ENCODE measurements at regions not wholly inside any gene's neighbourhood (a gene's known extent, or its start where the extent isn't known, plus 50 kb on each side); places are given as distances from the start of the nearest gene placed in this dataset.
"Not testable (repeated sequence)": the region's sequence is repeated elsewhere in the genome, so short reads cannot be mapped to it uniquely, and the experiment has no call there.

DNA sequence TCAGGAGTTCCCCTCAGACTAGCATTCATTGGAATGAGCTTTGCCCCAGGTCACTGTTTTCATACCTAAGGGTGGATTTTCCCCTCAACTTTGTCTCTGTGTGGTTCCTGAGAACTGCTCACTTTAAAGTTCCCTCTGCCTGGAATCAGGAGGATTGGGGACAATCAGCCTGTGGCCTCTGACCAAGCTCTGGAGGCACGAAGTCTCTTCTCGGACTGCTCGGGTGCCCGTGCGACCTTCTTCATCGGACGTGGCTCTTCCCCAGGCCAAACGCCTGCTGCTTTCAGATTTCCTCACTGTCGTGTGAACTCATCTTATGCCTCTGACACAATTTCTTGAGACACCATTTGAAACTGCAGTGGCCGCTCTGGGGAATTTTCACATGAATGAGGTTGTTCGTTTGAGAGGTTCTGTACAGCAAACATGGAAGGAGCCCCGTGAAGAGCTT lies 153.7 kb upstream of the PZP start:
- peaks cover 7% of the 10 kb centered on the region for H3K4me1 ChIP-seq (ENCODE audit: insufficient read depth, low read length, poor library complexity, severe bottlenecking)
- H3K27me3 ChIP-seq (ENCODE audit: insufficient read depth, low read length, poor library complexity, severe bottlenecking) = no peaks in the 10 kb centered on the region
- no peaks in the 10 kb centered on the region for H4K20me1 ChIP-seq (ENCODE audit: insufficient read depth, low read length, poor library complexity, severe bottlenecking)
- H3K4me3 ChIP-seq (ENCODE audit: low read length, poor library complexity, severe bottlenecking) = no peak overlapping the region
- no peaks in the 10 kb centered on the region for H3F3A ChIP-seq (ENCODE audit: low read depth)
- no peaks in the 10 kb centered on the region for H3K9me3 ChIP-seq (ENCODE audit: insufficient read depth, low read depth, low read length)
- H3K36me3 ChIP-seq (ENCODE audit: insufficient read depth, low read length) = no peaks in the 10 kb centered on the region
- no peak overlapping the region for H2AFZ ChIP-seq (ENCODE audit: low read length)
- no peak overlapping the region for H3K9ac ChIP-seq (ENCODE audit: low read depth, low read length, poor library complexity, severe bottlenecking)
- no peaks in the 10 kb centered on the region for H3K79me2 ChIP-seq (ENCODE audit: insufficient read depth, low read length)
- no peak overlapping the region for H3K4me2 ChIP-seq (ENCODE audit: low read depth, low read length, poor library complexity, severe bottlenecking)
- no peaks in the 10 kb centered on the region for H3K9me2 ChIP-seq (replicated peaks; ENCODE audit: low read depth, low read length)
- TF ChIP-seq, protein P1, sequence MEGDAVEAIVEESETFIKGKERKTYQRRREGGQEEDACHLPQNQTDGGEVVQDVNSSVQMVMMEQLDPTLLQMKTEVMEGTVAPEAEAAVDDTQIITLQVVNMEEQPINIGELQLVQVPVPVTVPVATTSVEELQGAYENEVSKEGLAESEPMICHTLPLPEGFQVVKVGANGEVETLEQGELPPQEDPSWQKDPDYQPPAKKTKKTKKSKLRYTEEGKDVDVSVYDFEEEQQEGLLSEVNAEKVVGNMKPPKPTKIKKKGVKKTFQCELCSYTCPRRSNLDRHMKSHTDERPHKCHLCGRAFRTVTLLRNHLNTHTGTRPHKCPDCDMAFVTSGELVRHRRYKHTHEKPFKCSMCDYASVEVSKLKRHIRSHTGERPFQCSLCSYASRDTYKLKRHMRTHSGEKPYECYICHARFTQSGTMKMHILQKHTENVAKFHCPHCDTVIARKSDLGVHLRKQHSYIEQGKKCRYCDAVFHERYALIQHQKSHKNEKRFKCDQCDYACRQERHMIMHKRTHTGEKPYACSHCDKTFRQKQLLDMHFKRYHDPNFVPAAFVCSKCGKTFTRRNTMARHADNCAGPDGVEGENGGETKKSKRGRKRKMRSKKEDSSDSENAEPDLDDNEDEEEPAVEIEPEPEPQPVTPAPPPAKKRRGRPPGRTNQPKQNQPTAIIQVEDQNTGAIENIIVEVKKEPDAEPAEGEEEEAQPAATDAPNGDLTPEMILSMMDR (conservative IDR thresholded peaks at IDR 0.05; ENCODE audit: low read length) = no peak
- TF ChIP-seq EZH2phosphoT487 (IDR thresholded peaks at IDR 0.05; ENCODE audit: borderline replicate concordance) = no peak

DNA sequence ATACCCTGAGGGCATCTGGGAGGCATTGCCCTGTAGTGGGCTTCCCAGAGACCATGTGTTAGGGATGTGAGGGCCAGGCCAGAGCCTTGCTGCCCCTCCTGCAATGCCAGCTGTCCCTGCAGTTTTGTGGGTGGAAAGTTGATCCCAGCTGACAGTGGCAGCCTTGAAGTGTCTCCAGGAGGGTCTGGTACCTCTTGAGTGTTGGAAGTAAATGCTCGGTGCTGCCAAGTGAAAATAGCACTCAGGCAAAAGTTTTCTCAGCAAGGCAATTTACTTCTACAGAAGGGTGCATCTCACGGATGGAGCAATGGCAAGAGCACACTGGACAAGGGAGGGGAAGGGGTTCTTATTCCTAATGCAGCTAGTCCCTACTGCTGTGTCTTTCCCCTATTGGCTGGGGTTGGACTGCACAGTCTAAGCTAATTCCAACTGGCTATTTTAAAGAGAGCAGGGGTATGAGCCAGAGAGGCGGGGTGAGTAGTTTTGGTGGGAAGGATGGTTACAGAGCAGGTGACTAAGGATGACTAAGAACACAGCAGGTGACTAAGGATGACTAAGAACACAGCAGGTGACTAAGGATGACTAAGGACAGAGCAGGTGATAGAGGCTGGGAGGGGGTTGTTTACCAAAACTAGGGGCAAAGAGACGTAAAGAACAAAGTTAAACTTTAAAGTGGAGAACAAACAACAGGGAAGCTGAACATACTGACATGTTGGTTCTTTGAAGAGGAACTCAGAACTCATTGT lies 146.0 kb upstream of the PZP start:
- H4K20me1 ChIP-seq (ENCODE audit: insufficient read depth, low read length, poor library complexity, severe bottlenecking); H2AFZ ChIP-seq (ENCODE audit: low read length); H3K36me3 ChIP-seq (ENCODE audit: insufficient read depth, low read length); H3K4me2 ChIP-seq (ENCODE audit: low read depth, low read length, poor library complexity, severe bottlenecking); H3K79me2 ChIP-seq (ENCODE audit: insufficient read depth, low read length); H3K27me3 ChIP-seq (ENCODE audit: insufficient read depth, low read length, poor library complexity, severe bottlenecking); H3K9me2 ChIP-seq (replicated peaks; ENCODE audit: low read depth, low read length); H3K9ac ChIP-seq (ENCODE audit: low read depth, low read length, poor library complexity, severe bottlenecking); H3F3A ChIP-seq (ENCODE audit: low read depth); H3K4me3 ChIP-seq (ENCODE audit: low read length, poor library complexity, severe bottlenecking): not testable (repeated sequence)
- Histone ChIP-seq H3K9me3 (ENCODE audit: insufficient read depth, low read depth, low read length) (peaks cover 22% of the 10 kb centered on the region; the same call in 1 of the 2 replicates), H3K4me1 (ENCODE audit: insufficient read depth, low read length, poor library complexity, severe bottlenecking) (peaks cover 26% of the 10 kb centered on the region)

DNA sequence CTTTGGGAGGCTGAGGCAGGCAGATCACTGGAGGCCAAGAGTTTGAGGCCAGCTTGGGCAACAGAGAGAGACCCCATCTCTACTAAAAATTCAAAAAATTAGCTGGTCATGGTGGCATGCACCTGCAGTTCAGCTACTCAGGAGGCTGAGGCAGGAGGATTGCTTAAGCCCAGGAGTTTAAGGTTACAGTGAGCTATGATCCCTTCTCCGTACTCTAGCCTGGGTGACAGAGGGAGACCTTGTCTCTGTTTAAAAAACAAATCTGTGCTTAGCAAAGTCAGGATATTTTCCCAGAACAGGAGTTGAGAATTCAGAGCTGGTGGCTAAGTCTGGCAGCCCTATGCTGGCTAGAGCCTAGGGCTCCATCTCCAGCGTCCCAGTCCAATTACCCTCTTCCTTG lies 142.9 kb upstream of the PZP start:
- Histone ChIP-seq H3K27me3 (ENCODE audit: insufficient read depth, low read length, poor library complexity, severe bottlenecking) (no peaks in the 10 kb centered on the region), H3K4me1 (ENCODE audit: insufficient read depth, low read length, poor library complexity, severe bottlenecking) (peaks cover 50% of the 10 kb centered on the region), H3K9ac (ENCODE audit: low read depth, low read length, poor library complexity, severe bottlenecking) (peak overlapping the region; percentile 60), H2AFZ (ENCODE audit: low read length) (no peak overlapping the region), H3K79me2 (ENCODE audit: insufficient read depth, low read length) (no peaks in the 10 kb centered on the region), H3K9me3 (ENCODE audit: insufficient read depth, low read depth, low read length) (peaks cover 22% of the 10 kb centered on the region; the same call in 1 of the 2 replicates), H3K4me2 (ENCODE audit: low read depth, low read length, poor library complexity, severe bottlenecking) (peak overlapping the region; percentile 67), H3K36me3 (ENCODE audit: insufficient read depth, low read length) (no peaks in the 10 kb centered on the region), H4K20me1 (ENCODE audit: insufficient read depth, low read length, poor library complexity, severe bottlenecking) (no peaks in the 10 kb centered on the region), H3K4me3 (ENCODE audit: low read length, poor library complexity, severe bottlenecking) (peak overlapping the region; percentile 33), H3K9me2 (replicated peaks; ENCODE audit: low read depth, low read length) (no peaks in the 10 kb centered on the region), H3F3A (ENCODE audit: low read depth) (no peaks in the 10 kb centered on the region)
- TF ChIP-seq, protein P1 (conservative IDR thresholded peaks at IDR 0.05; ENCODE audit: low read length) = no peak
- no peak for TF ChIP-seq EZH2phosphoT487 (IDR thresholded peaks at IDR 0.05; ENCODE audit: borderline replicate concordance)

Measured in Loucy (cell line).